HepG2 (cell line): ENCODE measurements at regions not wholly inside any gene's neighbourhood (a gene's known extent, or its start where the extent isn't known, plus 50 kb on each side); places are given as distances from the start of the nearest gene placed in this dataset.
"Not testable (repeated sequence)": the region's sequence is repeated elsewhere in the genome, so short reads cannot be mapped to it uniquely, and the experiment has no call there.

ENCODE experiments used
- ATF2 ChIP-seq: sonication (generic); formaldehyde crosslinking; IDR thresholded peaks from 2 replicates; pipeline ENCODE4 v1.4.0; 2020; ENCODE audit warnings: missing genetic modification reagents
- CBX5 ChIP-seq: sonication (generic); formaldehyde crosslinking; IDR thresholded peaks from 2 replicates; pipeline ENCODE4 v1.4.0; 2020; ENCODE audit warnings: missing genetic modification reagents, borderline replicate concordance
- CTCF ChIP-seq: sonication (generic); formaldehyde crosslinking; IDR thresholded peaks from 2 replicates; pipeline ENCODE4 v1.5.0; 2020; ENCODE audit warnings: mild to moderate bottlenecking, missing genetic modification reagents, moderate library complexity
- FOXO1 ChIP-seq: sonication (generic); formaldehyde crosslinking; IDR thresholded peaks from 2 replicates; pipeline ENCODE4 v1.4.0; 2020; ENCODE audit warnings: missing genetic modification reagents
- HNRNPK ChIP-seq: fragments of 200-400 bp; formaldehyde crosslinking; IDR thresholded peaks from 2 replicates; pipeline ENCODE4 v1.6.1; 2018; ENCODE audit warnings: low read length, low read depth, moderate library complexity, mild to moderate bottlenecking; ENCODE audit not compliant: poor library complexity, severe bottlenecking
- RFX5 ChIP-seq: IDR thresholded peaks from 2 replicates; pipeline ENCODE4 v1.6.1; 2011; ENCODE audit warnings: low read depth, low read length, improper control_type of control experiment
- RNF219 ChIP-seq: sonication (generic); formaldehyde crosslinking; IDR thresholded peaks from 2 replicates; pipeline ENCODE4 v1.5.0; 2020; ENCODE audit warnings: mild to moderate bottlenecking, missing genetic modification reagents
- TAF1 ChIP-seq: sonication (generic); formaldehyde crosslinking; IDR thresholded peaks from 2 replicates; pipeline ENCODE4 v1.4.0; 2020; ENCODE audit warnings: missing genetic modification reagents
- XBP1 ChIP-seq: sonication (generic); formaldehyde crosslinking; IDR thresholded peaks from 2 replicates; pipeline ENCODE4 v1.5.0; 2020; ENCODE audit warnings: missing genetic modification reagents
- ZBTB44 ChIP-seq: sonication (generic); formaldehyde crosslinking; IDR thresholded peaks from 2 replicates; pipeline ENCODE4 v1.4.0; 2020; ENCODE audit warnings: missing genetic modification reagents
- ZBTB7A ChIP-seq: sonication (generic); formaldehyde crosslinking; IDR thresholded peaks from 2 replicates; pipeline ENCODE4 v1.8.0; 2022; ENCODE audit warnings: mild to moderate bottlenecking, missing genetic modification reagents
- ZFAT ChIP-seq: sonication (generic); formaldehyde crosslinking; conservative IDR thresholded peaks from 2 replicates; pipeline ENCODE4 v1.8.1; 2023; ENCODE audit warnings: missing genetic modification reagents, inconsistent platforms
- ZNF274 ChIP-seq: sonication (generic); formaldehyde crosslinking; IDR thresholded peaks from 2 replicates; pipeline ENCODE4 v1.5.1; 2020; ENCODE audit warnings: mild to moderate bottlenecking, missing genetic modification reagents
- ZNF292 ChIP-seq: sonication (generic); formaldehyde crosslinking; IDR thresholded peaks from 2 replicates; pipeline ENCODE4 v1.8.1; 2022; ENCODE audit warnings: mild to moderate bottlenecking, low read depth, missing genetic modification reagents, borderline replicate concordance

GRCh38 chr2:90296484-90296777 lies 1605.0 kb downstream of the RPIA start:
- TF ChIP-seq ZNF274 (CRISPR knock-in tag); FOXO1 (CRISPR knock-in tag); CTCF (CRISPR knock-in tag); XBP1; RFX5; ZBTB44 (CRISPR knock-in tag); ZFAT (CRISPR knock-in tag); CBX5 (CRISPR knock-in tag); ATF2; ZNF292; RNF219 (CRISPR knock-in tag); TAF1 (CRISPR knock-in tag); HNRNPK; ZBTB7A (CRISPR knock-in tag): not testable (repeated sequence)
